KMS-11 (cell line): ENCODE measurements at regions not wholly inside any gene's neighbourhood (a gene's known extent, or its start where the extent isn't known, plus 50 kb on each side); places are given as distances from the start of the nearest gene placed in this dataset.

Source experiments
- H2AFZ ChIP-seq: fragments of 200-600 bp; sonication (generic); 2 replicates; pipeline ENCODE4 v1.6.1; 2016; ENCODE audit warnings: antibody characterized with exemption, mixed run types, low read depth
- H3K27ac ChIP-seq: fragments of 200-600 bp; sonication (generic); 2 replicates; pipeline ENCODE4 v1.6.1; 2016; ENCODE audit warnings: mild to moderate bottlenecking, mixed run types
- H3K27me3 ChIP-seq: fragments of 200-600 bp; sonication (generic); 2 replicates; pipeline ENCODE4 v1.6.1; 2017; ENCODE audit warnings: mild to moderate bottlenecking, low read depth, mixed run types, moderate library complexity; ENCODE audit not compliant: insufficient read depth
- H3K36me3 ChIP-seq: fragments of 200-600 bp; sonication (generic); 2 replicates; pipeline ENCODE4 v1.6.1; 2017; ENCODE audit warnings: mild to moderate bottlenecking, mixed run types; ENCODE audit not compliant: insufficient read depth
- H3K4me1 ChIP-seq: fragments of 200-600 bp; sonication (generic); 2 replicates; pipeline ENCODE4 v1.6.1; 2016; ENCODE audit warnings: mild to moderate bottlenecking, low read depth, mixed run types; ENCODE audit not compliant: poor library complexity, severe bottlenecking
- H3K4me2 ChIP-seq: fragments of 200-600 bp; sonication (generic); 2 replicates; pipeline ENCODE4 v1.7.0; 2016; ENCODE audit warnings: mild to moderate bottlenecking, mixed run types
- H3K4me3 ChIP-seq: fragments of 200-600 bp; sonication (generic); IDR thresholded peaks from 2 replicates; pipeline ENCODE4 v1.6.1; 2017; ENCODE audit warnings: low read depth, low read length, mixed read lengths; ENCODE audit not compliant: insufficient read depth
- H3K79me2 ChIP-seq: fragments of 200-600 bp; sonication (generic); 2 replicates; pipeline ENCODE4 v1.6.1; 2016; ENCODE audit warnings: low read depth, mixed run types; ENCODE audit not compliant: insufficient read depth
- H3K9ac ChIP-seq: fragments of 200-600 bp; sonication (generic); 2 replicates; pipeline ENCODE4 v1.6.1; 2016; ENCODE audit warnings: mild to moderate bottlenecking, mixed run types
- H4K20me1 ChIP-seq: fragments of 200-600 bp; sonication (generic); 2 replicates; pipeline ENCODE4 v1.6.1; 2016; ENCODE audit warnings: mild to moderate bottlenecking, mixed run types; ENCODE audit not compliant: insufficient read depth
- TF ChIP-seq, protein P1 (sequence below): fragments of 200-600 bp; sonication (generic); conservative IDR thresholded peaks from 2 replicates; pipeline ENCODE4 v1.6.1; 2017; ENCODE audit warnings: low read depth, mild to moderate bottlenecking, antibody characterized with exemption, low read length, moderate library complexity, mixed read lengths

DNA sequence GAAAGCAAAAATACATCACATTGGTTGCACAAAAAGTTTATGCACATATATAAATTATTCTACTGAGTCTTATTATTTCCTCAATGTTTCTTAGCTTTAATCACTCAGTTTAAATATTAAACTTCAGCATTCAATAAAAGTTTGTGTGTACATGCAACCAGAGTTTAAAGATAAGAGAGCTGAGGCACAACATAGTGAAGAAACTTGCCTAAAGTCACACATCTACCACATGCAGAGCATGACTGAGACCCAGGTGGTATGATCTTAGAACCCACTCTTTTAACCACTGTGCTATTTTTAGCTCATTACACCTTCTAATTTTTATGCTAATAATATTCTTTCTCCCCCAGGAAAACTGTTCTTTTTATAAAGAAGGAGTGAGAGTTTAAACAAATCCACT lies 96.1 kb upstream of the GOLIM4 start:
- no peaks in the 10 kb centered on the region for H3K4me1 ChIP-seq
- H3K27me3 ChIP-seq = no peaks in the 10 kb centered on the region
- H3K79me2 ChIP-seq = no peaks in the 10 kb centered on the region
- no peak overlapping the region for H3K4me3 ChIP-seq
- no peak overlapping the region for H3K27ac ChIP-seq
- TF ChIP-seq, protein P1, sequence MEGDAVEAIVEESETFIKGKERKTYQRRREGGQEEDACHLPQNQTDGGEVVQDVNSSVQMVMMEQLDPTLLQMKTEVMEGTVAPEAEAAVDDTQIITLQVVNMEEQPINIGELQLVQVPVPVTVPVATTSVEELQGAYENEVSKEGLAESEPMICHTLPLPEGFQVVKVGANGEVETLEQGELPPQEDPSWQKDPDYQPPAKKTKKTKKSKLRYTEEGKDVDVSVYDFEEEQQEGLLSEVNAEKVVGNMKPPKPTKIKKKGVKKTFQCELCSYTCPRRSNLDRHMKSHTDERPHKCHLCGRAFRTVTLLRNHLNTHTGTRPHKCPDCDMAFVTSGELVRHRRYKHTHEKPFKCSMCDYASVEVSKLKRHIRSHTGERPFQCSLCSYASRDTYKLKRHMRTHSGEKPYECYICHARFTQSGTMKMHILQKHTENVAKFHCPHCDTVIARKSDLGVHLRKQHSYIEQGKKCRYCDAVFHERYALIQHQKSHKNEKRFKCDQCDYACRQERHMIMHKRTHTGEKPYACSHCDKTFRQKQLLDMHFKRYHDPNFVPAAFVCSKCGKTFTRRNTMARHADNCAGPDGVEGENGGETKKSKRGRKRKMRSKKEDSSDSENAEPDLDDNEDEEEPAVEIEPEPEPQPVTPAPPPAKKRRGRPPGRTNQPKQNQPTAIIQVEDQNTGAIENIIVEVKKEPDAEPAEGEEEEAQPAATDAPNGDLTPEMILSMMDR = no peak
- H3K9ac ChIP-seq = no peak overlapping the region
- no peak overlapping the region for H2AFZ ChIP-seq
- H3K36me3 ChIP-seq = no peaks in the 10 kb centered on the region
- H4K20me1 ChIP-seq = no peaks in the 10 kb centered on the region
- H3K4me2 ChIP-seq = no peak overlapping the region

DNA sequence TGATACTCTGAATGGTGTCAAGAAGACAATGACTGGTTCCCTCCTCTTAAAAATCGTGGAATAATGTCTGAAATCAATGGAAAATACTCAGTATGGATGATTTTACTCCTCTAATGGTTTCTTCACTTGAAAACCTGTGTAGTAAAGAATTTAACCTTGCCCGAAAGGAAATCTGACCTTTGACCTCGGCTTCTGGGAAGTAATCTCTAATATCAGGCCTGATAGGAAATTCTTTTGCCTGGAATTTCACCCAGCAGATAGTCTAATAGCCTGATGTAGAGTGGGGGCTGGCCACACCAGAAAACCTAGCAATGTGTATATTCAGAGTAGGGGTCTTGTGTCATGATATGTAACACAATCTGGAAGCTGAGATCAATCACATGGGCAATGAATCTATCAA lies 91.5 kb upstream of the GOLIM4 start:
- Histone ChIP-seq H3K4me3 (no peak overlapping the region), H3K9ac (no peak overlapping the region), H3K4me1 (no peaks in the 10 kb centered on the region), H3K79me2 (no peaks in the 10 kb centered on the region), H2AFZ (no peak overlapping the region), H3K27me3 (no peaks in the 10 kb centered on the region), H3K4me2 (no peak overlapping the region), H3K27ac (no peak overlapping the region), H4K20me1 (no peaks in the 10 kb centered on the region), H3K36me3 (no peaks in the 10 kb centered on the region)
- TF ChIP-seq, protein P1 = no peak

DNA sequence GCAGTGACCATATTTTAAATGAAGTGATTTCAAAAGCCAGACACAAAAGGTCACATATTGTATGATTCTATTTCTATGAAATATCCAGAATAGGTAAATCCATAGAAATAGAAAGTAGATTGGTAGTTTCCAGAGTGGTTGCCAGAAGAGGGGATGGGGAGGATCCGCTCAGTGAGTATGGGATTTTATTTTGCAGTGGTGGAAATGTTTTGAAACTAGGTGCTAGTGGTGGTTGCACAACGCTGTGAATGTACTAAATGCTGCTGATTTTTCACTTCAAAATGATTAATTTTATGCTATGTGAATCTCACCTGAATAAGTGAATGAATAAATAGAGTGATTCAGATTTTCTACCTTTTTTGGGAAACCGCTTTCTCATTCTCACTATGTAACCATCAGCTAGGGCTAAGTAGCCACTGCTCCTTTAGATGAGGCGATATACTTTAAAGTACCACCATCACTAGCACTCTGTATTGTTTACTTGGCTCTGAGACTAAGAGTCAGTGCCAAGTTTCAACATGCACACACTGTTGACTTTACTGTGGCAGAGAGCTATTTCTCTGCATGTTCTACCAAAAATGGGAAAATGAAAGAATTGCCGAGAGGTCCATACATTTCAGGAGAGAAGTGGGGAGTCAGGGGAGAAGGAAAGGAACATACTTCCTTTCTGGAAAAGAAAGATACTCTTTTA lies 90.7 kb upstream of the GOLIM4 start:
- H3K9ac ChIP-seq = no peak overlapping the region
- H4K20me1 ChIP-seq = no peaks in the 10 kb centered on the region
- TF ChIP-seq, protein P1 = no peak
- H3K4me1 ChIP-seq = no peaks in the 10 kb centered on the region
- no peak overlapping the region for H3K4me3 ChIP-seq
- H3K36me3 ChIP-seq = no peaks in the 10 kb centered on the region
- H3K27ac ChIP-seq = no peak overlapping the region
- no peaks in the 10 kb centered on the region for H3K27me3 ChIP-seq
- no peak overlapping the region for H2AFZ ChIP-seq
- no peaks in the 10 kb centered on the region for H3K79me2 ChIP-seq
- no peak overlapping the region for H3K4me2 ChIP-seq

DNA sequence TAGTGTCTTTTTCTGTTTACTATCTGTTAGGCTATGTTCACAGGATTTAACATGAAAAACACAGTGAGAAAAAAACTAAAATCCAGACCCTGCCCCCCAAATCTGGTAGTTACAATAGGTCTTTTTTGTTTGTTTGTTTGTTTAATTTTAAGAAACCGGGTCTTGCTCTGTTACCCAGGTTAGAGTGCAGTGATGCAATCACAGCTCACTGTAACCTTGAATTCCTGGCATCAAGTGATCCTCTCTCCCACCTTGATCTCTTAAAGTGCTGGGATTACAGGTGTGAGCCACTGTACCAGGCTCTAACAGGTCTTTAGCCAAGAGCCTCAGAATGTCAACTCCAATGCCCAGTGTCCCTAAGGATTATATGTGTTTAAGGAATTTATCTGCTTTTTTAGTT lies 88.0 kb upstream of the GOLIM4 start:
- no peaks in the 10 kb centered on the region for H3K4me1 ChIP-seq
- H3K79me2 ChIP-seq = no peaks in the 10 kb centered on the region
- H3K27me3 ChIP-seq = no peaks in the 10 kb centered on the region
- TF ChIP-seq, protein P1 = no peak
- H3K4me3 ChIP-seq = no peak overlapping the region
- H4K20me1 ChIP-seq = no peaks in the 10 kb centered on the region
- H3K4me2 ChIP-seq = no peak overlapping the region
- no peaks in the 10 kb centered on the region for H3K36me3 ChIP-seq
- no peak overlapping the region for H3K9ac ChIP-seq
- H3K27ac ChIP-seq = no peak overlapping the region
- no peak overlapping the region for H2AFZ ChIP-seq
